GM03348 (cell line): ENCODE measurements at regions not wholly inside any gene's neighbourhood (a gene's known extent, or its start where the extent isn't known, plus 50 kb on each side); places are given as distances from the start of the nearest gene placed in this dataset.

ENCODE experiments used
- DNase-seq: peaks from one replicate; pipeline ENCODE4 v3.0.0; 2012; ENCODE audit warnings: low spot score

GRCh38 chr9:70478963-70479641, 64.6 kb upstream of the KLF9 start:
- DNase-seq: no peak

DNA sequence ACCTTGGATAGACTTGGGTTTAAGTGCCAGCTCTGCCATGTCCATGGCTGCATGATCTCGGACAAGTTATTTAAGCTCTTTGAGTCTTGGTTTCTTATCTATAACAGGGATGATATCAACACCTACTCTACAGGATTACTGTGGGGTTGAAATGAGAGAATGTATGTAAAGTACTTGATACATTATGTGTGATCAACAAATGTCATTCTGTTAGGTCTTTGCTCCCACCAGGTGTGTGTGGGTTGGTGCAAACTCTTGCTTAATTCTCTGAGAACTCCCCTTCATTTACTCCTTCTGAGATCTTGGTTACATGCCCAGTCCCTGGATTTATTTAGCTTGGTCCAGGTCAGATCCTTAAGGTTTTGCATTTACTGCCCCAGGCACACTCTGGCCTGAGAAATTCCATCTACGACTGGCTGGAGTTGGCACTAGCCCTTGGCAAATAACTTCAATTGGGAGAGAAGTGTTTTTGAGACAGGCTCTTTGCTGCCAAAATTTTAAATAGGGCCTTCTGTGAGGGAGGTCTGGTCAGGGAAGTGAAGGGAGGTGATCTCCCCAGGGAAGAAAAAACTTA, 63.5 kb upstream of the KLF9 start:
- no peak for DNase-seq

GRCh38 chr9:70477146-70477745, 62.8 kb upstream of the KLF9 start:
- DNase-seq: no peak

DNA sequence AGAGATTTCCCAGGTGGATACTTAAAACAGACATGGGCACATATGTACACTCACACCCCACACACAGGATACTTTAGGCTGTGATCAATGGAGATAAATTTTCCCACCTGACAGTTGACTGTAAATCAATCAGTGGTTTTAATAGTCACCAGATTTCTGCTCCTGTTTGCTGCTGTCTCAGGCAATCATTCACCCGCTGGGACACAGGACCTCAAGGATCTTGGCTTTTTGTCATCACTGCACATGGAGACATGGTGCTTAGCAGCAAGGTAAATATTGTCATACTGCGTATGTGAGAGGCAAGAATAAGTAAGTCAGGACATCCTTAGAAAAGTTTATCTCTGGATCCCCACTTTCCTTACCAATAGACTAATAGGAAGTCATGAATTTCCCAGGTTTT, 60.8 kb upstream of the KLF9 start:
- DNase-seq: no peak

- no peak for DNase-seq
Observed at GRCh38 chr9:70474413-70474812, 60.0 kb upstream of the KLF9 start.

GRCh38 chr9:70472268-70473249, 58.1 kb upstream of the KLF9 start:
- DNase-seq: no peak

GRCh38 chr9:70470050-70471015, 55.9 kb upstream of the KLF9 start:
- peak; percentile 31 for DNase-seq

DNA sequence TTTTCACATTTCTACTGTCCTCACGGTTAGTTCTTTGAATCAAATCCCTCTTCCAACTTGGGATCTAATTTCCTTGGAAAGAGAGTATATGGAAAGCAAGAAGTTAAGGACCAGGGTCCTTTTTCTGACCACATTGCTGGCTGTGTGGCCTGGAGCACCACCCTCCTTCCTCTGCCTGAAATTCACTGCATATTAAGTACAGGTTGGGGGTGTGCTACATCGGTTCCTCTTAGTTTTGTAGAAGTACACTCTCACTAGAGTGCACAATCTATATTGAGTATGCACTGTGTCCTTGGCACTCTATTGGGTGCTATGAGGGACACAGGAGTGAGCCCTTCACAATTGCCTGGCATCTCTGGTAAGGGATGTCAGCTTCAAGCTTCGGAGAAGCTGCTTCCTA, 53.8 kb upstream of the KLF9 start:
- DNase-seq: no peak

- peak; percentile 76 for DNase-seq
Observed at GRCh38 chr9:70466976-70467561, 52.6 kb upstream of the KLF9 start.

DNA sequence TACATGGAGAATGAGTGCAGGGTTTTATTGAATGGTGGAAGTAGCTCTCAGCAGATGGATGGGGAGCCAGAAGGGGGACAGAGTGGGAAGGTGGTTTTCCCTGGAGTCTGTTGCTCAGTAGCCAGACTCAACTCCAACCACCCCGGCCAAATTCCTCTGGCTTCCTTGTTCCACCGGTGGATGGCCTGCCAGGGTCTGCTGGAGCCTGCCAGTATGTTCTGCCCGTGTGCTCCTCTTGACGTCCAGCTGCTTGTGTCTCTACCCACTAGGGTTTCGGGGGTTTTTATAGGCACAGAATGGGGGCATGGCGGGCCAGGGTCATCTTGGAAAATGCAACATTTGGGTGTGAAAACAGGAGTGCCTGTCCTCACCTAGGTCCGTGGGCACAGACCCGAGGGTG, 51.4 kb upstream of the KLF9 start:
- no peak for DNase-seq

DNA sequence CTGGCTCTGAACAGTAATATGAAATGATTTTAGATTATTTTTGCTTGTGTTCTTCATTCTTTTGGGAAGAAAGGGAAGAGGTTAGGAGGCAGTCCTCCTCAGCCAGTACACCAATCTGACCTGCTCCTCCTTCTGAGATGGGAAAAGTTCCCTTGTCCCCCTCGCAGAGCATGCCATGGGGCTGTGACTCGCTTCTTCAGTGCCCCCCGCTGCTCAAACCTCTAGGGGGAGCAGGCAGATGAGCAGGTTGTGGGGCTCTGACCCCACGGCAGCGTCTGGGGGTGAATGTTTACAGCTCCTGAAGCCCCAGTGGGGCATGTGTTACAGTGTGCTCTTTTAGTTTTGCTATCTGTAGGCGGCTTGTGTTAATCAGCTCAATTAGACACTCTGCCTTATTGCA, 50.9 kb upstream of the KLF9 start:
- DNase-seq: no peak
